ENCODE measurements at regions not wholly inside any gene's neighbourhood (a gene's known extent, or its start where the extent isn't known, plus 50 kb on each side); places are given as distances from the start of the nearest gene placed in this dataset.
A peak's percentile ranks its signal among the peaks of the same experiment; 100 is the strongest.
"Not testable (repeated sequence)": the region's sequence is repeated elsewhere in the genome, so short reads cannot be mapped to it uniquely, and the experiment has no call there.

DNA sequence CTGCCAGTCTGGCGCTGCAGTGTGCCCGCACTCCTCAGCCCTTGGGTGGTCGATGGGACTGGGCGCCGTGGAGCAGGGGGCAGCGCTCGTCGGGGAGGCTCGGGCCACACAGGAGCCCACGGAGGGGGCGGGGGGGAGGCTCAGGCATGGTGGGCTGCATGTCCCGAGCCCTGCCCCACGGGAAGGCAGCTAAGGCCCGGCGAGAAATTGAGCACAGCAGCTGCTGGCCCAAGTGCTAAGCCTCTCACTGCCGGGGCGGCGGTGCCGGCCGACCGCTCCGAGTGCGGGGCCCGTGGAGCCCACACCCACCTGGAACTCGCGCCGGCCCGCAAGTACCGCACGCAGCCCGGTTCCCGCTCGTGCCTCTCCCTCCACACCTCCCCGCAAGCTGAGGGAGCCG, 63.6 kb upstream of the CD28 start:
- WGBS = 96% methylated on average over 35 of the region's 35 CpGs
- not testable (repeated sequence) for DNase-seq (ENCODE audit: extremely low spot score); H3K27ac ChIP-seq (ENCODE audit: low read depth); H3K36me3 ChIP-seq (ENCODE audit: insufficient read depth); H3K4me3 ChIP-seq (ENCODE audit: low read depth, low read length); H3K4me1 ChIP-seq (ENCODE audit: insufficient read depth)

DNA sequence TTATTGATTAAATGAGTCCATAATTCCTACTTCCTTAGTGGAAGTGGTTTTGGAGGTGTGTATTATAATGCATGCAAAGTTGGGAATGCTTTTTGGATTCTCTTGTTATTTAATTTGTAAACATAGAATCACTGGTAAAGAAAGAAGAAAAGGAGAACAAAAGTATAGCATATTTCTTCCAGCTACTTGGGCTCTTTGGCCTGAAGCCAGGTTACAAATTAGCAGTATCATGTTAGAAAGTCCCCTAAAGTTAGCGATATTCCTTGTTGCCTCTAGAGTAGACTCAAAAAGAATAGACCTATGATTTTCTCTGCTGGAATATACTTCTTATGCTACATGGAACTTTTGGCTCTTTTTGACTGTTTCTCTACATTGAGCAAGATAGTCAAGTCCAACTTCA, 60.6 kb upstream of the CD28 start:
- Histone ChIP-seq H3K4me1 (ENCODE audit: insufficient read depth) (no peaks in the 10 kb centered on the region), H3K27ac (ENCODE audit: low read depth) (no peak overlapping the region)

GRCh38 chr2:203646266-203646864, 60.1 kb upstream of the CD28 start:
- no peak for DNase-seq (ENCODE audit: extremely low spot score)
- Histone ChIP-seq H3K4me3 (ENCODE audit: low read depth, low read length) (no peak overlapping the region), H3K36me3 (ENCODE audit: insufficient read depth) (no peaks in the 10 kb centered on the region), H3K27ac (ENCODE audit: low read depth) (no peak overlapping the region), H3K4me1 (ENCODE audit: insufficient read depth) (no peaks in the 10 kb centered on the region)
- 97% methylated on average over 10 of the region's 10 CpGs for WGBS

More for the DNA sequence above, 60.6 kb upstream of the CD28 start:
- Histone ChIP-seq H3K36me3 (ENCODE audit: insufficient read depth) (no peaks in the 10 kb centered on the region), H3K4me3 (ENCODE audit: low read depth, low read length) (no peak overlapping the region)
- 94% methylated on average over 1 of the region's 1 CpG for WGBS
- no peak for DNase-seq (ENCODE audit: extremely low spot score)

GRCh38 chr2:203646961-203647360, 59.5 kb upstream of the CD28 start:
- 91% methylated on average over 5 of the region's 5 CpGs for WGBS
- Histone ChIP-seq H3K4me3 (ENCODE audit: low read depth, low read length) (no peak overlapping the region), H3K36me3 (ENCODE audit: insufficient read depth) (no peaks in the 10 kb centered on the region), H3K4me1 (ENCODE audit: insufficient read depth) (no peaks in the 10 kb centered on the region), H3K27ac (ENCODE audit: low read depth) (no peak overlapping the region)
- no peak for DNase-seq (ENCODE audit: extremely low spot score)

DNA sequence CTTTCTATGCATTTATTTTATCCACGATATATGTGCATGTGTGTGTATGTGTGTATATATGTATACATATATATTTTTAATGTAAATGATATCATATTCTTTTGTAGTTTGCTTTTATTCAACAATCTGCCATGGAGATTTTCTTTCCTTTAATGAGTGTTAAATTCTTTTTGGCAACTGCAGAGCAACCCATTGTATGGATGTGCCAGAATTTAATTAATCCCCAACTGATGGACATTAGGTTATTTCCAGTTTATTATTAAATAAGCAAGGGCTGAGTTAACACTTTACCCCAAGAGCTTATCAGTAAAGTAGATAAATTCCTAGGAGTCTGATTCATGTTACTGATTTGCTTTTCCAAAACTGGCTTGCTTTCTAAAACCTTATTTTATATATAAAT, 58.9 kb upstream of the CD28 start:
- DNase-seq (ENCODE audit: extremely low spot score) = no peak
- H3K4me1 ChIP-seq (ENCODE audit: insufficient read depth) = no peaks in the 10 kb centered on the region
- WGBS = 89% methylated on average over 1 of the region's 1 CpG
- H3K4me3 ChIP-seq (ENCODE audit: low read depth, low read length) = no peak overlapping the region
- no peak overlapping the region for H3K27ac ChIP-seq (ENCODE audit: low read depth)
- no peaks in the 10 kb centered on the region for H3K36me3 ChIP-seq (ENCODE audit: insufficient read depth)

DNA sequence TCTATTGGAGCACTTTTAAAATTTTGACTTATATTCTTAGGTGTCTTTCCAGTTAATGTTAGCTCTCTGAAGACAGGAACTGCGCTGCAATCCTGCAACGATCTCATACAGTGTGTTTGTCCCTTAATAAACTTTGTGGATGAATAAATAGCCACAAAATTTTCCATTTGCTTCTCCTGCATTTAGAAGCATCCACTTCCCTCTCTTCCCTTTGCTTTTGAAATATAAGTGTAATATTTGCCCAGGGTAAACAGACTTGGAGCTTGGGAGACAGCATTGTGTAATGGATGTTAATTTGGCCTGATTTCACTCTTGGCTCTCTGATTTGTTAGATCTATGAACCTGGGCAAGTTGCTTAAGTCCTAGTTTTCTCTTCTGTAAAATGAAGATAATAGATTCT, 58.2 kb upstream of the CD28 start:
- no peaks in the 10 kb centered on the region for H3K4me1 ChIP-seq (ENCODE audit: insufficient read depth)

GRCh38 chr2:203649176-203649814, 57.1 kb upstream of the CD28 start:
- no peaks in the 10 kb centered on the region for H3K36me3 ChIP-seq (ENCODE audit: insufficient read depth)
- no peak overlapping the region for H3K4me3 ChIP-seq (ENCODE audit: low read depth, low read length)
- 94% methylated on average over 4 of the region's 4 CpGs for WGBS
- no peak for DNase-seq (ENCODE audit: extremely low spot score)
- H3K27ac ChIP-seq (ENCODE audit: low read depth) = no peak overlapping the region
- H3K4me1 ChIP-seq (ENCODE audit: insufficient read depth) = no peaks in the 10 kb centered on the region

More for the DNA sequence above, 58.2 kb upstream of the CD28 start:
- 64% methylated on average over 2 of the region's 2 CpGs for WGBS
- no peak overlapping the region for H3K4me3 ChIP-seq (ENCODE audit: low read depth, low read length)
- H3K27ac ChIP-seq (ENCODE audit: low read depth) = no peak overlapping the region
- no peak for DNase-seq (ENCODE audit: extremely low spot score)
- H3K36me3 ChIP-seq (ENCODE audit: insufficient read depth) = no peaks in the 10 kb centered on the region

GRCh38 chr2:203650860-203651613, 55.4 kb upstream of the CD28 start:
- 55% methylated on average over 4 of the region's 4 CpGs for WGBS
- Histone ChIP-seq H3K27ac (ENCODE audit: low read depth) (no peak overlapping the region), H3K4me1 (ENCODE audit: insufficient read depth) (no peaks in the 10 kb centered on the region), H3K4me3 (ENCODE audit: low read depth, low read length) (no peak overlapping the region), H3K36me3 (ENCODE audit: insufficient read depth) (no peaks in the 10 kb centered on the region)
- DNase-seq (ENCODE audit: extremely low spot score) = no peak

GRCh38 chr2:203651621-203652020, 54.8 kb upstream of the CD28 start:
- no peak for DNase-seq (ENCODE audit: extremely low spot score)
- no peak overlapping the region for H3K27ac ChIP-seq (ENCODE audit: low read depth)
- WGBS = 41% methylated on average over 1 of the region's 1 CpG
- no peaks in the 10 kb centered on the region for H3K36me3 ChIP-seq (ENCODE audit: insufficient read depth)
- H3K4me1 ChIP-seq (ENCODE audit: insufficient read depth) = no peaks in the 10 kb centered on the region
- no peak overlapping the region for H3K4me3 ChIP-seq (ENCODE audit: low read depth, low read length)

- 81% methylated on average over 3 of the region's 3 CpGs for WGBS
- Histone ChIP-seq H3K36me3 (ENCODE audit: insufficient read depth) (no peaks in the 10 kb centered on the region), H3K4me3 (ENCODE audit: low read depth, low read length) (no peak overlapping the region), H3K27ac (ENCODE audit: low read depth) (no peak overlapping the region), H3K4me1 (ENCODE audit: insufficient read depth) (no peaks in the 10 kb centered on the region)
- no peak for DNase-seq (ENCODE audit: extremely low spot score)
Observed at GRCh38 chr2:203654826-203655225, 51.6 kb upstream of the CD28 start.

GRCh38 chr2:203656522-203657287, 49.7 kb upstream of the CD28 start:
- peak; percentile 79 for DNase-seq (ENCODE audit: extremely low spot score)
- WGBS = 69% methylated on average over 10 of the region's 10 CpGs
- Histone ChIP-seq H3K4me1 (ENCODE audit: insufficient read depth) (no peaks in the 10 kb centered on the region), H3K4me3 (ENCODE audit: low read depth, low read length) (no peak overlapping the region), H3K36me3 (ENCODE audit: insufficient read depth) (no peaks in the 10 kb centered on the region), H3K27ac (ENCODE audit: low read depth) (peak overlapping the region; percentile 82)
